HG03521 (cell line): ENCODE measurements at regions not wholly inside any gene's neighbourhood (a gene's known extent, or its start where the extent isn't known, plus 50 kb on each side); places are given as distances from the start of the nearest gene placed in this dataset.
"Not testable (repeated sequence)": the region's sequence is repeated elsewhere in the genome, so short reads cannot be mapped to it uniquely, and the experiment has no call there.

Source experiments
- ATAC-seq: cut with Tn5 transposase; IDR thresholded peaks from one replicate; pipeline ENCODE4 v1.9.1; 2021; ENCODE audit warnings: mild to moderate bottlenecking, moderate library complexity; ENCODE audit not compliant: unreplicated experiment

DNA sequence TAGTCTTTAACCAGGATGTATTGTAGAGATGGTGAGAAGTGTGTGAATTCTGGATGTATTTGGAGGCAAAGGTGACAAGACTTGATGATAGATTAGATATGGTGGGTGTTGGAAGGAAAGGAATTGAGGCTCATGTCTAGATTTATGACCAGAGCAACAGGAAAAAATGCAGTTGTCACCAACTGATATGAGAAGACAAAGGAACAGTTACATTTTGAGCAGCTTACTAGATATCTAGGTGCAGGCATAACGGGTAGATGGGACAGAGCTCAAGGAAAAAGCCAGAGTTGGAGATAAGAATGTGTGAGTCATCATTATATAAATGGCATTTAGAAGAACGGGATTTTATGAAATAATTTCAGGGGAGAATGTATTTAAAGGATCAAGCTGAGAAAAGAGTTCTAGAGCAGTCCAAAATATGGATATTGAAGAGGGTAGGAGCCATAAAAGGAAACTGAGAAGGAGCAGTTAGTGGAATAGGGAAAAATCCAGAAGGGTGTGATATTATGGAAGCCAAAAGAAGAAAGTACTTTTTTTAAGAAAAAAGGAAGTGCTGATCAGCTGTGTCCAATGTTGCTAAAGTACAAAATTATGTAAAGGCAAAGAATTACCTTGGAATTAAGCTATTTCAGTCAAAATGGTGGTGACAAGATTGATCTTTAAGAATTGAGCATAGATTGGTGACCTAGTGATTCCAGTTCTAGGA lies 262.5 kb downstream of the CGGBP1 start:
- ATAC-seq: no peak

GRCh38 chr3:87795701-87796100 lies 263.1 kb downstream of the CGGBP1 start:
- no peak for ATAC-seq

GRCh38 chr3:87793337-87793877 lies 265.4 kb downstream of the CGGBP1 start:
- no peak for ATAC-seq

DNA sequence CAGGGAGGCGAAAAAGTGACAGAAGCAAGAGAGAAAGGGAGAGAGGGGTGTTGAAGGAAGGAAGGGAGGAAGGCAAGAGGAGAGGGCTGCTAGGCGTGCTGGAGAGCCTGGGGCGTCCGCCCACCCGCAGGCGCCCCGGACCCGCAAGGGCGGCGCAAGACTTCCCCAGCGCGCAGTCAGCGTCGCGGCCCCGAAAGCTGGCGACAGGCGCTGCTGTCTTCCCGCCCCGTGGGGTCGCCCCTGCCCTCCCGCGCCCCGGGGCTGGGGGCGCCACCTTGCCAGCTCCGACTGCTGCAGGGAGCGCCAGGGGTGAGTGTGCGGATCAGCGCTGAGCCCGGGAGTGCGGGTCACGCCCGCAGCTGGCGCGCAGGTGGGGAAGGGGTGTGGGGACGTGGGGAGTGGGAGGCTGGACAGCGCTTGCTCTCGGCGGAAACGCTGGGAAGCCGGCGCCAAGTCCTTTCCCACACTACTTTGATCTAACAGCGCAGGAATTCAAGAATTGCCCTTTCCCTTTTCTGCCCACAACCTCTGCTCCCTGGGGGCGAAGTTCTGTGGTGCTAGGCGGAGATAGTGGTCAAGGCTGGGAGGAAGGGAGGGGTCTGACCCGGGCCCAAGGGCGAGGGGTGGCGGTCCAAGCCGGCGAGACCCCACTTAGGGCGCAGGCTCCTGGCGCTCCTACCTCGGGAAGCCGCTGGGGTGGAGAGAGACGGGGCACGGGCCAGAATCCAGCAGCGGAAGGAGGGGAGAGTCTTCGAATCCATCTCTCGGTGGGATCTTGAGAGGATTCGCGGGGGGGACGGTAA lies 266.1 kb downstream of the CGGBP1 start, which contains the start of gene HTR1F:
Gene HTR1F, plus strand, starts transcription at position 173 of the 803 bp plus-strand sequence.
- ATAC-seq: no peak

DNA sequence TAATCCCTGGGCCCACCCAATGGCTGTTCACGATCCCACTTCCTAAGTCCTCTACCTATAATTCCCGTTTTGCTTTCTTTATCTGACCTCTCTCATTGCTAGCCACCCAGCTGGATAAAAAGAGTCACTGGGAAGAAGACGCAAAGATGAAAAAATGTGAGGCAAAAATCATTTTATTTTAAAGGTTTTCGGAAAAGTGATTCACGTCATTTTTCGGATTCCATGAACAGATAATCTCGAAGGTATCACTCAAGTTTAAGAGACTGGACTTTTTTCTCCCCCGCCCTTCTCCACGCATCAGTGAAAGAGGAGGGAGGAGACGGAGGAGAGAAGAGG lies 266.6 kb downstream of the CGGBP1 start:
- ATAC-seq: no peak

DNA sequence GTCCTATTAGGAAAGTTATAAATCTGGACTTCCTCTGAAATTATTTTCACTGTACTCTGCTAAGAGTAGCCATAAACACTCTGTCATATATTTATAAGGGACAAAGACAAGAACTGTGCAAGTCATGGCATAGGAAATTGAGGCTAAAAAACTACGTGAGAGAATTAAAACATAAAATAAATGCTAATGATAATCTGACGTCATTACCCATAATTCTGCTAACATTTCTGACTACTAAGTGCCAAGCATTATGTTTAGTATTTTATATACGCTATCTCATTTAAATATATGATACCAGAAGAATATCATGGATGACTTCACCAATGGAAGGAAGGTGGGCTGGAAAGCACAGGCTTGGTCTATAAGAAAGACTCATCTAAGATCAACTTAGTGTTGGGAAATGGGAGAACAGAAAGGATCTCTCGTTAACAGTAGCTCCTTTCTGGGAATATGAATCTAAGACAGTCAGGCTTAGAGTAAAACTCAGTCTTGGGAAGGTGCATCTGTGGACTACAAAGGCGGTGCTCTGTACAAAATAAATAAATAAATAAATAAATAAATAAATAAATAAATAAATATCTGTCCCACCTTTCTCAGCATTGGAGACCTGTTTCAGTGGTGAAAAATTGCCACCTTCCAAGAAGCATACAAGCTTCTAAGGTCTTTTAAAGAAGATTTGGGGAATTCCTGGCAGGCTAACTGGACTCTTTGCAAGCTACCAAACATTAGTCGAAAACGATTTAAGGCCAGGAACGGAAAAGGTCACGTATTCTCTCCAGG lies 267.4 kb downstream of the CGGBP1 start:
- ATAC-seq: no peak

DNA sequence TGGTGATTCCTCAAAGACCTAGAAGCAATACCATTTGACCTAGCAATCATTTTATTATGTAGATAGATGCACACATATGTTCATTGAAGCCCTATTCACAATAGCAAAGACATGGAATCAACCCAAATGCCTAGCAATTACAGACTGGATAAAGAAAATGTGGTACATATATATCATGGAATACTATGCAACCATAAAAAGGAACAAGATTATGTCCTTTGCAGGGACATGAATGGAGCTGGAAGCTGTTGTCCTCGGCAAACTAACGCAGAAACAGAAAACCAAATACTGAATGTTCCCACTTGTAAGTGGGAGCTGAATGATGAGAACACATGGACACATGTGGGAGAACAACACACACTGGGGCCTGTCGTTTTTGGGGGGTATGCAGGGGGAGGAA lies 269.8 kb downstream of the CGGBP1 start:
- ATAC-seq: not testable (repeated sequence)

DNA sequence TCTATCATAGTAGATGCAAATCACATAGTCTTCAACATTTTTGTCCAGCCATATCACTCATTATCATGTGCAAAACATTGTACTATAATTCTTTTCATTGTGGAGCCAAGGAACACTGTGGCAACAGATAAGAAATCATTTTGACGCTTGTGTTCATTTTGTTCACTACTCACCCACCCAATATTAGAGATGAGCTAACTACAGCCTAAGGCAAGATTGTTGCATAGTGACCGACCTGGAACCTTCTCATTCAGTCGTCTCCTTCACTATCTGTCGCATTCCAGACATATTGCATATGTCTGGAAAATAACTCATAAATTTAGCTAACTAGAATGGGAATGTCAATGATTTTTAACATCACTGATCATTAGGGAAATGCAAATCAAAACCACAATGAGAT lies 270.3 kb downstream of the CGGBP1 start:
- no peak for ATAC-seq

GRCh38 chr3:87780811-87781210 lies 278.0 kb downstream of the CGGBP1 start:
- ATAC-seq: no peak

DNA sequence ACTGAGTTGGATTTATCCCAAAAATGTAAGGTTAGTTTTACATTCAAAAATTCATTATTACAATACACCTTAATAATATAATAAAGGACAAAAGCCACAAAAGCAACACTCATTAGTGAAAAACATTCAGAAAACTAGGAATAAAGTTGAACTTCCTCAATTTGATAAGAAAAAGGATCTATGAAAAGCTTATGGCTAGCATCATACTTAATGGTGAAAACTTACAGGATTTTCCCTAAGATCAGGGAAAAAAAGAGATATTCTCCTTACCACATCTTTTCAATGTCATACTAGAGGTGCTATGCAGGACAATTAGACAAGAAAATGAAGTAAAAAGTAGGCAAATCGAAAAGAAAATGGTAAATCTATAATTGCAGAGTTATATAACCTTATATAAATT lies 279.9 kb downstream of the CGGBP1 start:
- no peak for ATAC-seq

GRCh38 chr3:87771337-87772192 lies 287.2 kb downstream of the CGGBP1 start:
- peak; percentile 98 for ATAC-seq

DNA sequence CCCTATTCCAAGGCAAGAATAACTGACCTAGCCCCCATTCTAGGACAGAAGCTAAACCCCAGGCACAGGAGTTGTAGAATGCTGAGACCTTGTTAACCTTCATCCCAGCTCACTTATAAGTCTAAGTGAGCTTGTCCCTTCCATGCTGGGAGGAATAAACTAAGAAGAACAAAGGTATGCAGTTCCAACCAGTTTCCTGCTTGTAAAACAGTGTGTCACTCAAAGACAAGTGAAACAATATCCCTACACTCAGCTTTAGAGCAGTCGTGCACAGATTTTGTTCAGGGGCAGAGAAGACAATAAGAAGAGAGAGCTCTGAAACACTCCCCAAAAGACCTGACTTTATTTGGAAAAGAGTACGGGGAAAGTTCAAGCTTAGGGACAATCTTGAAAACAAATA lies 292.1 kb downstream of the CGGBP1 start:
- ATAC-seq: no peak

DNA sequence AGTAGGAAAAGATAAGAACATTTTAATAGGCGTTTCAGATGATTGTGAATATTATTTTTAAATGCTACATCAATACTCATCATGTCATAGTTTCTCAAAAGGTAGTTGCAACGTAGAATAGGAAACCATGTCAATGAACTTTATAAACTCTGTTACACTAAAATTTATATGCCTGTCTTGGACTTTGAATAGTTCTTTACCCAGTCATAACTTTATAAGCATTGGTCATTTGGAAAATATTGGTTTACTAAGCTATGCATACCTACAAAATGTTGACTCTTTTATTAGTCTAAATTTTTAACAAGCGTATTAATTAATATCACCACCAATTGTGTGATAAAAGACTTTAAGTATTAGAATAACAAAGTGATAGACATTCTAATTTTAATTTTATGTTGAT lies 293.5 kb downstream of the CGGBP1 start:
- ATAC-seq: no peak

- ATAC-seq: no peak
Observed at GRCh38 chr3:87761795-87762194, 297.0 kb downstream of the CGGBP1 start.

DNA sequence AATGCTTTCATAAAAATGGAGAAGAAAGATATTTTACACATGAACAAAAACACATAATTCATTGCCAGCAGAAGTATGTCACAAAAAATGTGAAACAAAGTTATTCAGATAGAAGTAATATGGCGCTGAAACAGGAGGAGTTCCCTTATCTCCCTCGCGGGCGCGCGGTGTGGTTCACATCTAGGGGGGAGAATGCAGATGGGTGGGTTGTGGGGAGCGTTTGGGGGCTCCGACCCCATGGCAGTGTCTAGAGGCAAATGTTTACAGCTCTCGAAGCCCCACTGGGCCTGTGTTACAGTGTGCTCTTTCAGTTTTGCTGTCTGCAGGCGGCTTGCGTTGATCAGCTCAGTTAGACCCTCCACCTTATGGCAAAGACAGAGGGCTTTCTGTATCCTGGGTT lies 297.5 kb downstream of the CGGBP1 start:
- no peak for ATAC-seq

- ATAC-seq: no peak
Observed at GRCh38 chr3:87756616-87757015, 302.2 kb downstream of the CGGBP1 start.

DNA sequence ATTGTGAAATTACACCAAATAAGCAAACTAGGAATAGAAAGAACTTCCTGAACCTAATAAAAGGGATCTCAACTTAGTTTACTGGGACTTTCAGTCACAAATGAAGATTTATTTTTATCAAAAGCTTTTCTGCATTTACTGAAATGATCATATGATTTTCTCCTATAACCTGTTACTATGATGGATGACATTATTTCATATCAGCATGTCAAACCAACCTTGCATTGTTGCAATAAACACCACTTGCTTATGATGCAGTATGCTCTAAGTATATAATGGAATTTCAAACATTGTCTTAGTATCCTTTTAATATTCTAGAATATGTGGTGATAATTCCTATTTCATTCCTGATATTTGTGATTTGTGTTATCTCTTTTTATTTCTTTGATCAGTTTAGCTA lies 303.0 kb downstream of the CGGBP1 start:
- ATAC-seq: no peak

DNA sequence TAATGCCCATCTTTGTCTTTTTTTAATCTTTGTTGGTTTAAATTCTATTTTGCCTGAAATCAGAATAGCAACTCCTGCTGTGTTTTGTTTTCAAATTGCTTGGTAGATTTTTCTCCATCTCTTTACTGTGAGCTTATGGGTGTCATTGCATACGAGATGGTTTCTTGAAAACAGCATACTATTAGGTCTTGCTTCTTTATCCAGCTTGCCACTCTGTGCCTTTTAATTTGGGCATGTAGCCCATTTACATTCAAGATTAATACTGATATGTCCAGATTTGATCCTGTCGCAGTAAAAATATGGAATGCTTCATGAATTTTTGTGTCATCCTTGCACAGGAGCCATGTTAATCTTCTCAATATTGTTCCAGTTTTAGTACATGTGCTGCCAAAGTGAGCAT lies 316.6 kb downstream of the CGGBP1 start:
- no peak for ATAC-seq

DNA sequence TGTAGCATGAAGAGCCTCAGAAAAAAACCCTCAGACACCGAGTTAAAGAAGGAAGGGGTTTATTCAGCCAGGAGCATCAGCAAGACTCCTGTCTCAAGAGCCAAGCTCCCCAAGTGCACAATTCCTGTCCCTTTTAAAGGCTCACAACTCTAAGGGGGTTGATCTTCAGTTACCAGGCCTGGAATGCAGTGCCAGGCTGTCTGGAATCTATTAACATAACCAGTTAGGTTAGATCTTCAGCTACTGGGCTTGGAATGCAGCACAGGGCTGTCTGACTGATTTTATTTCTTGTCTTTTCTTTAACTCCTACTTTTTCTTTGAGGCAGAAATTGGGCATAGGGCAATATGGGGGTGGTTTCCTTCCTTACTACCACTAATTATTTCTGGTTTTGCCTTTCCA lies 317.9 kb downstream of the CGGBP1 start:
- ATAC-seq: not testable (repeated sequence)

DNA sequence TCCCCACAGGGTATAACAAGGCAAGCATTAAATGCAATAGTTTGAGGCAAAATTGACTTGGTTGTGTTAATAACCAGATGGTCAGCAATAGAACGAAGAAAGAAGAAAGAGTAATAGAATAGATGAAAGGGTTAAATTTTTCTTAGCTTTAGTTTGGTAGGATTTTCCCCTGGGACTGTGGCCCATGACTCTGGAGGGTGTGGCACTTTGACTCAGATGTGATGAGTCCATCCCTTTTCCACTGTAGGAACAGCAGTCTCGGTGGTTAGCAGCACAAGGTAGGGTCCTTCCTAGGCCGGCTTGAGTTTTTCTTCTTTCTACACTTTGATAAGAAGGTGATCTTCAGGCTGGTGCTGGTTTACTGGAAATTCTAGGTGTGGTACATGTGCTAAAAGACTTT lies 321.0 kb downstream of the CGGBP1 start:
- not testable (repeated sequence) for ATAC-seq
